ENCODE measurements at regions not wholly inside any gene's neighbourhood (a gene's known extent, or its start where the extent isn't known, plus 50 kb on each side); places are given as distances from the start of the nearest gene placed in this dataset.
"Not testable (repeated sequence)": the region's sequence is repeated elsewhere in the genome, so short reads cannot be mapped to it uniquely, and the experiment has no call there.

GRCh38 chr7:98771519-98771918 lies 98.3 kb downstream of the TMEM130 start:
- peaks cover 0 to 2% of the 10 kb centered on the region in 2 donors for H3K9me3 ChIP-seq (ENCODE audit: control insufficient read depth in 2 of 2, low read length in 2 of 2)
- H3K9ac ChIP-seq (ENCODE audit: low read length in 2 of 2): no peak overlapping the region
- no peaks in the 10 kb centered on the region for H3K4me1 ChIP-seq (ENCODE audit: control insufficient read depth, insufficient read depth, low read length)
- no peak overlapping the region for H3K4me3 ChIP-seq (ENCODE audit: low read length in 2 of 2)
- H3K27ac ChIP-seq (ENCODE audit: low read length): no peak overlapping the region
- H3K27me3 ChIP-seq (ENCODE audit: control insufficient read depth in 1 of 2, insufficient read depth in 2 of 2, low read length in 2 of 2): no peaks in the 10 kb centered on the region
- no peaks in the 10 kb centered on the region for H3K36me3 ChIP-seq (ENCODE audit: control insufficient read depth in 2 of 2, insufficient read depth in 2 of 2, low read length in 2 of 2)

- no peaks in the 10 kb centered on the region for H3K36me3 ChIP-seq (ENCODE audit: control insufficient read depth in 2 of 2, insufficient read depth in 2 of 2, low read length in 2 of 2)
- H3K9me3 ChIP-seq (ENCODE audit: control insufficient read depth in 2 of 2, low read length in 2 of 2): peaks cover 0 to 2% of the 10 kb centered on the region in 2 donors
- no peak overlapping the region for H3K27ac ChIP-seq (ENCODE audit: low read length)
- no peak overlapping the region for H3K4me3 ChIP-seq (ENCODE audit: low read length in 2 of 2)
- H3K4me1 ChIP-seq (ENCODE audit: control insufficient read depth, insufficient read depth, low read length): no peaks in the 10 kb centered on the region
- H3K27me3 ChIP-seq (ENCODE audit: control insufficient read depth in 1 of 2, insufficient read depth in 2 of 2, low read length in 2 of 2): no peaks in the 10 kb centered on the region
- no peak overlapping the region for H3K9ac ChIP-seq (ENCODE audit: low read length in 2 of 2)
Measured at GRCh38 chr7:98771941-98772603, 97.7 kb downstream of the TMEM130 start.

- Histone ChIP-seq H3K4me1 (ENCODE audit: control insufficient read depth, insufficient read depth, low read length) (no peaks in the 10 kb centered on the region), H3K4me3 (ENCODE audit: low read length in 2 of 2) (no peak overlapping the region), H3K27ac (ENCODE audit: low read length) (no peak overlapping the region), H3K36me3 (ENCODE audit: control insufficient read depth in 2 of 2, insufficient read depth in 2 of 2, low read length in 2 of 2) (no peaks in the 10 kb centered on the region), H3K9ac (ENCODE audit: low read length in 2 of 2) (no peak overlapping the region), H3K9me3 (ENCODE audit: control insufficient read depth in 2 of 2, low read length in 2 of 2) (peaks cover 0 to 2% of the 10 kb centered on the region in 2 donors), H3K27me3 (ENCODE audit: control insufficient read depth in 1 of 2, insufficient read depth in 2 of 2, low read length in 2 of 2) (no peaks in the 10 kb centered on the region)
Measured at GRCh38 chr7:98774884-98775283, 94.9 kb downstream of the TMEM130 start.

- H3K4me1 ChIP-seq (ENCODE audit: control insufficient read depth, insufficient read depth, low read length): no peaks in the 10 kb centered on the region
- H3K27me3 ChIP-seq (ENCODE audit: control insufficient read depth in 1 of 2, insufficient read depth in 2 of 2, low read length in 2 of 2): no peaks in the 10 kb centered on the region
- H3K9me3 ChIP-seq (ENCODE audit: control insufficient read depth in 2 of 2, low read length in 2 of 2): peaks cover 0 to 2% of the 10 kb centered on the region in 2 donors
- H3K4me3 ChIP-seq (ENCODE audit: low read length in 2 of 2): no peak overlapping the region
- no peak overlapping the region for H3K27ac ChIP-seq (ENCODE audit: low read length)
- no peak overlapping the region for H3K9ac ChIP-seq (ENCODE audit: low read length in 2 of 2)
- no peaks in the 10 kb centered on the region for H3K36me3 ChIP-seq (ENCODE audit: control insufficient read depth in 2 of 2, insufficient read depth in 2 of 2, low read length in 2 of 2)
Measured at GRCh38 chr7:98777051-98777450, 92.8 kb downstream of the TMEM130 start.

- Histone ChIP-seq H3K9me3 (ENCODE audit: control insufficient read depth in 2 of 2, low read length in 2 of 2) (no peaks in the 10 kb centered on the region), H3K27ac (ENCODE audit: low read length) (no peak overlapping the region), H3K27me3 (ENCODE audit: control insufficient read depth in 1 of 2, insufficient read depth in 2 of 2, low read length in 2 of 2) (no peaks in the 10 kb centered on the region), H3K36me3 (ENCODE audit: control insufficient read depth in 2 of 2, insufficient read depth in 2 of 2, low read length in 2 of 2) (no peaks in the 10 kb centered on the region), H3K4me3 (ENCODE audit: low read length in 2 of 2) (no peak overlapping the region), H3K4me1 (ENCODE audit: control insufficient read depth, insufficient read depth, low read length) (no peaks in the 10 kb centered on the region), H3K9ac (ENCODE audit: low read length in 2 of 2) (no peak overlapping the region)
Measured at GRCh38 chr7:98778421-98778820, 91.4 kb downstream of the TMEM130 start.

- no peaks in the 10 kb centered on the region for H3K9me3 ChIP-seq (ENCODE audit: control insufficient read depth in 2 of 2, low read length in 2 of 2)
- H3K27me3 ChIP-seq (ENCODE audit: control insufficient read depth in 1 of 2, insufficient read depth in 2 of 2, low read length in 2 of 2): no peaks in the 10 kb centered on the region
- H3K27ac ChIP-seq (ENCODE audit: low read length): no peak overlapping the region
- H3K36me3 ChIP-seq (ENCODE audit: control insufficient read depth in 2 of 2, insufficient read depth in 2 of 2, low read length in 2 of 2): no peaks in the 10 kb centered on the region
- H3K4me3 ChIP-seq (ENCODE audit: low read length in 2 of 2): no peak overlapping the region
- H3K9ac ChIP-seq (ENCODE audit: low read length in 2 of 2): no peak overlapping the region
- H3K4me1 ChIP-seq (ENCODE audit: control insufficient read depth, insufficient read depth, low read length): no peaks in the 10 kb centered on the region
Measured at GRCh38 chr7:98779800-98780587, 89.8 kb downstream of the TMEM130 start.

GRCh38 chr7:98784216-98784785 lies 85.5 kb downstream of the TMEM130 start:
- H3K9ac ChIP-seq (ENCODE audit: low read length in 2 of 2): no peak overlapping the region
- H3K27ac ChIP-seq (ENCODE audit: low read length): no peak overlapping the region
- H3K9me3 ChIP-seq (ENCODE audit: control insufficient read depth in 2 of 2, low read length in 2 of 2): no peaks in the 10 kb centered on the region
- no peaks in the 10 kb centered on the region for H3K4me1 ChIP-seq (ENCODE audit: control insufficient read depth, insufficient read depth, low read length)
- no peaks in the 10 kb centered on the region for H3K27me3 ChIP-seq (ENCODE audit: control insufficient read depth in 1 of 2, insufficient read depth in 2 of 2, low read length in 2 of 2)
- H3K4me3 ChIP-seq (ENCODE audit: low read length in 2 of 2): no peak overlapping the region
- no peaks in the 10 kb centered on the region for H3K36me3 ChIP-seq (ENCODE audit: control insufficient read depth in 2 of 2, insufficient read depth in 2 of 2, low read length in 2 of 2)

GRCh38 chr7:98785929-98786571 lies 83.8 kb downstream of the TMEM130 start:
- Histone ChIP-seq H3K27ac (ENCODE audit: low read length) (no peak overlapping the region), H3K4me3 (ENCODE audit: low read length in 2 of 2) (no peak overlapping the region), H3K9ac (ENCODE audit: low read length in 2 of 2) (no peak overlapping the region), H3K4me1 (ENCODE audit: control insufficient read depth, insufficient read depth, low read length) (no peaks in the 10 kb centered on the region), H3K36me3 (ENCODE audit: control insufficient read depth in 2 of 2, insufficient read depth in 2 of 2, low read length in 2 of 2) (no peaks in the 10 kb centered on the region), H3K9me3 (ENCODE audit: control insufficient read depth in 2 of 2, low read length in 2 of 2) (no peaks in the 10 kb centered on the region), H3K27me3 (ENCODE audit: control insufficient read depth in 1 of 2, insufficient read depth in 2 of 2, low read length in 2 of 2) (no peaks in the 10 kb centered on the region)

- no peaks in the 10 kb centered on the region for H3K27me3 ChIP-seq (ENCODE audit: control insufficient read depth in 1 of 2, insufficient read depth in 2 of 2, low read length in 2 of 2)
- no peaks in the 10 kb centered on the region for H3K9me3 ChIP-seq (ENCODE audit: control insufficient read depth in 2 of 2, low read length in 2 of 2)
- no peaks in the 10 kb centered on the region for H3K36me3 ChIP-seq (ENCODE audit: control insufficient read depth in 2 of 2, insufficient read depth in 2 of 2, low read length in 2 of 2)
- no peak overlapping the region for H3K27ac ChIP-seq (ENCODE audit: low read length)
- H3K4me1 ChIP-seq (ENCODE audit: control insufficient read depth, insufficient read depth, low read length): no peaks in the 10 kb centered on the region
- no peak overlapping the region for H3K4me3 ChIP-seq (ENCODE audit: low read length in 2 of 2)
- no peak overlapping the region for H3K9ac ChIP-seq (ENCODE audit: low read length in 2 of 2)
Measured at GRCh38 chr7:98788966-98789365, 80.8 kb downstream of the TMEM130 start.

GRCh38 chr7:98794453-98794852 lies 75.4 kb downstream of the TMEM130 start:
- not testable (repeated sequence) for H3K9me3 ChIP-seq (ENCODE audit: control insufficient read depth in 2 of 2, low read length in 2 of 2); H3K4me3 ChIP-seq (ENCODE audit: low read length in 2 of 2); H3K27ac ChIP-seq (ENCODE audit: low read length); H3K9ac ChIP-seq (ENCODE audit: low read length in 2 of 2); H3K4me1 ChIP-seq (ENCODE audit: control insufficient read depth, insufficient read depth, low read length); H3K36me3 ChIP-seq (ENCODE audit: control insufficient read depth in 2 of 2, insufficient read depth in 2 of 2, low read length in 2 of 2); H3K27me3 ChIP-seq (ENCODE audit: control insufficient read depth in 1 of 2, insufficient read depth in 2 of 2, low read length in 2 of 2)
